ENCODE measurements at regions not wholly inside any gene's neighbourhood (a gene's known extent, or its start where the extent isn't known, plus 50 kb on each side); places are given as distances from the start of the nearest gene placed in this dataset.

- DNase-seq: no peak
Measured at GRCh38 chr19:32012206-32012605, 333.2 kb upstream of the ZNF507 start.

GRCh38 chr19:32012886-32013631, 332.4 kb upstream of the ZNF507 start:
- DNase-seq: no peak

DNA sequence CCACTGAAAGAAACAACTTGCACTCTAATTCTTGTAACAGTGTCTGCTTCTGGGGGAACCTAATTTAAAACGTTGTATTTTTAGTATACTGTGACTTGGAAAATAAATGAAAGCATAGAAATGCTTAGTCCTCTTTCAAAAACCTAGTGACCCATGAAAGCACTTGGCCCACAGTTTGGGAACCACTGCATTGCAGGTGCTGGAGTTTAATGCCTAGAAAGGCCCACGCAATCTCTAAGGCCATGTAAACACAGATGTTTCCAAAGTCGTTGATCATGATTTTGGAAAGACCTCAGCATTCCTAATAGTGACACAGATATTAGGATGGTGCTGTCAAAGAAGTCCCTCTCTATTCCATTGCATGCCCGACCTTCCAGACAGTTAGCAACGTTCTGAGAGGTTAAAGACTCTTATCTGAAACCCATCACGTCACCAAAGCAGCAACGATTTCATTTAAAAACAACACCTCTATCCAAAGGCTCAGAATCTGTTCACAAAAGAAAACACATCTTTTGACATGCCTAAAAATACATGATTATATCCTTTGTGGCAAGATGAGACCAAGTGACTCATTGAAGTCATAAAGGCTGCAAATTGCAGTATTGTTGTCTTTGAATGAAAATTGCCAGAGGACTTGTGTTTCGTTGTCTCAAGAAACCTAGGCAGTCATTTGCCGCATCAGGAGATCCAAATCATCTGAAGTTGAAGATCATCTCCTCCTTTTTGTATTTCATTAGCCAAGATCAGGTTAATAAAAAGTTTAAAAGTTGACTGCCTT, 328.0 kb upstream of the ZNF507 start:
- DNase-seq: no peak

GRCh38 chr19:32018014-32018413, 327.4 kb upstream of the ZNF507 start:
- no peak for DNase-seq

DNA sequence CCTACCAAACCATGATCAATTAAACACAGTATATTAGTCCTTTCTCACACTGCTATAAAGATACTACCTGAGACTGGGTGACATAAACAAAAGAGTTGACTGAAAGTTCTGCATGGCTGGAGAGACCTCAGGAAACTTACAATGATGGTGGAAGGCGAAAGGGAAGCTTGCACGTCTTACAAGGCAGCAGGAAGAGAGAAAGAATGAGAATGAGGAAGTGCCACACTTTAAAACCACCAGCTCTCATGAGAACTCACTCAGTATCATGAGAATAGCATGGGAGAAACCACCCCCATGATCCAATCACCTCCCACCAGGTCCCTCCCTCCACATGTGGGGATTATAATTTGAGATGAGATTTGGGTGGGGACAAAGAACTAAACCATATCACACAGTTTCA, 324.9 kb upstream of the ZNF507 start:
- no peak for DNase-seq

DNA sequence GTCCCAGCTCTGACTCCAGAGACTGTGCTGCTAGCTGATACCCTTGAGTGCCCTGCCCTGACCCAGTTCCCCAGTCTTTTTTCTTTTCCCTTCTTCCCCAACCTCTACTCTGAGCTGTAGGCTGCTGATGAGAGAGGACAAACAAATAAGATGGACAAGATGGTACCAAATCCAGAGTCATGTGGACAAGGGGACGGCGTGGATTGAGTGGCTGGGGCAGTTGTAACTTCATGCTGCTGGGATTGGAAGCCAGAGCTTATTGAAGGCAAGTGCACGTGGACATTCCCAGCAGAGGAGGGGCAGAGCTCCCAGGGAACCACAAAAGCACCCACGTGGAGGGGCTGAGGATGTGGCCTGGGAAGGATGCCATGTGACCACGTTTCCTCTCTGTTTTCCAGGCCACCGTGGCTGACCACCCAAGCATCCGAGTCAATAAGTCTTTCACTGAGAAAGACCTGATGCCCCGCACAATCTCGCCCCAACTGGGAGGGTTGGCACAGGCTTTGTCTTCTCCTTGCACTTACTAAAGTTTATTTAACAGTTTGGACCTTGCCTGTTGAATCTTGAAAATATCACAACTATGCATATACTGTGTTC, 323.3 kb upstream of the ZNF507 start:
- DNase-seq: no peak

- no peak for DNase-seq
Measured at GRCh38 chr19:32022731-32023563, 322.5 kb upstream of the ZNF507 start.

- no peak for DNase-seq
Measured at GRCh38 chr19:32023564-32023832, 321.9 kb upstream of the ZNF507 start.

DNA sequence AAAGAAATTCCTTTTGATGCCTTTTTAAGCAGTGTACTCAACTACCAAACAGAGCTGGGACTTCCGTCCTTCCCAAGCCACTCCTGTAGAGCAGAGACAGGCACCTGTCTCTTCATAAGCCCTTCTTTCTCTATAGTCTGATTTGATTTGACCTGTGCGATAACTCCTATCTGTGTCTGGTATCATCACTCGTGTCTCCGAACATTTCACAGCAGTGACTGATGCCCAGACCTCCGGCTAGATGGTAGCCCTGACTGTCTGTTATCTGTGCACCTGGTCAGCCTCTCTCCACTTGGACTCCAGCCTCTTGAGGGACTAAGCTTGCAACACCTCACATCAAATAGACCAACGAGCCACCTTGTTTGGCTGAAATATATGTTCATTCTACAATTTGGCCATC, 316.2 kb upstream of the ZNF507 start:
- DNase-seq: no peak

GRCh38 chr19:32032561-32032960, 312.8 kb upstream of the ZNF507 start:
- no peak for DNase-seq

DNA sequence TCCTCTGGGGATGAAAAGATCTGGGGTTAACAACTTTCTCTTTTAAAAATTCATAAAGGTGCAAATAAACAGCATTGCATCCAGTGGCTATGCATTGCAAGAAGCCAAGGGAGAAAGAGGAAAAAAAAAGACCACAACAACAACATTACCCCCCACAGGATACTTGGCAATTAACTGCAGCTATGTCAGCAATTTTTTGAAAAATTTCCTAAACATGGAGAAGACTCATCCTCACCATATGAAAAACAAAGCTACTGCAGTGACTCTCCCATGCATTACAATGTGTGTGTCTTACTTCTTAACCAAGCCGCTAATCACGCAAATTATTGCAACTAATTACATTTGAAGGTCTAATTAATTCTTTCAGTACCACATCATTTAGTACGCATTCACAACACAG, 309.8 kb upstream of the ZNF507 start:
- no peak for DNase-seq

GRCh38 chr19:32038021-32038920, 307.1 kb upstream of the ZNF507 start:
- no peak for DNase-seq

DNA sequence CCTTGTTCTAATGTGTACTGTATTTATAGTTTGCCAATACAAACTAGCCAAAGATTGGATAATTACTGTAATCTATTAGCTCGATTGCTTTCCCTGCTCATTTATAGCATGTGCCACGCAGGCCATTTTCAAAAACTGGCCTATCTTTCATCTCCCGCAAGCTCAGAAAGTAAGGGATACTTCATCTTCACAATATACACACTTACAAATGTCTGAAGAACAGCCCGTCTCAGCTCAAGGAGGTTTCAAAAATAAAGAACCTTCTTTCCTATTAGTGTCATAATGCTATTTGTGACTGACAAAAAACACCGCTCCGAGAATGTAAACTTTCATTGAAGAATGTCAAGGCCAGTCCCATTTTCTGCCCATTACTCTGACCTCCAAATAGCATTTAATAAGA, 306.4 kb upstream of the ZNF507 start:
- DNase-seq: no peak

DNA sequence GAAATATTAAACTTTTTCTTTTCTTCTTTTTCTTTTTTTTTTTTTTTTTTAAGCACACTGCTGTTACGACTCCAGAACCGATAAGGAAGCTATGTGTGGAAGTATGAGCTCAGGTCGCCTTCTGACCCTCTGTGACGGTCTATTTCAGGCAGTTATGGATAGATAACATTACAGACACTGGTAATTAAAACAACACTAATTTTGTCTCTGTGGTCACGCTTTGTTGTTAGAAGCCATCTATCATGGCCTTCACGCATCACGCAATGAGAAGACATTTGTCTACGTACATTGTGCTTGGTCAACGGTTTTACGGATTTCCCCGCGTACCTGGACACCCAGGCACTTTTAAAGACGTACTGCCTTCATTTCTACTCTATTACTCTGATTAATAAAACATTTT, 306.0 kb upstream of the ZNF507 start:
- DNase-seq: no peak

GRCh38 chr19:32040236-32040635, 305.2 kb upstream of the ZNF507 start:
- DNase-seq: no peak

DNA sequence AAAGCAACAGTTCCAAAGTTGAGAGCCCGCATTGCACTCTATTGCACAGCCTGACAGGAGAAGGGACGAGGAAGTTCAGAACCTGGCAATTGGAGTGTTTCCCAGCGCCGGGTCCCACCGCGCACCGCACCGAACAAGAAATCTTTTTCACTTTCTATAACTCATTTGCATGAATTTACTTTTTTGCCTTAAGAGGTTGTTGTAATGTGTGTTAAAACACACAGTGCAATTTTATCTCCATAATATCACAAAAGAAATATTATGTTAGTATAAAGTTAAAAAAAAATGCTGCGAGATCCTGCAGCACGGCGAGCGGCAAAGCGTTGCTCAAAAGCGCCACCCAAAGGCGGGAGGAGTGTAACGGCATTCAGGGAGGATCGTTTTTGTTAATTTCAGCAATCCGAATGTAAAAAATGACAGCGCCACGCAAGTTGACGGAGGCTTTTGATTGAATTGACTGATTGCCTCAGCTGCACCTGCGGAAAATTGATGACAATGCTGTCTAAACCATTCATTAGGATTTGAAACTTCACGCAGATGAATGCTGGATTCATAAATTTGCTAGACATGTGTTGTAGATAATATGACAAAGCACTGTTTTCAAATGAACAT, 303.6 kb upstream of the ZNF507 start:
- no peak for DNase-seq

GRCh38 chr19:32047788-32048187, 297.6 kb upstream of the ZNF507 start:
- no peak for DNase-seq

DNA sequence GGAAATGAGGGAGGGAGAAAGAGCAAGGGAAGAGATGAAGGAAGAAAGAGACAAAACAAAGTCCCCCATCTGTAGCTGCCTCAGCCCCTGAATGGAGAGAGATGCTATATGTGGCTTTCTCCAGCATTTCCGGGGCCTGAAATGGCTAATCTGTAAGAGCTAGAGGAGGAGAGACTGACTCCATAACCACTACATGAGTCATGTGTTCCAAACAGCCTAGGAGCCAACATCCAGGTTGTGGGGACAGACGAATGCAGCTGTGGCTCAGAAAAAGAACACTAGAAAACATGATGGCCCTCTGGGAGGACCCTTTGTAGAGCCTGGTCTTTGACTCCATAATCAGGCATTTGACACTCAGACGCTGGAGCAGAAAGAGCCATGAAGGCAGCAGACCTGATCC, 292.0 kb upstream of the ZNF507 start:
- no peak for DNase-seq

DNA sequence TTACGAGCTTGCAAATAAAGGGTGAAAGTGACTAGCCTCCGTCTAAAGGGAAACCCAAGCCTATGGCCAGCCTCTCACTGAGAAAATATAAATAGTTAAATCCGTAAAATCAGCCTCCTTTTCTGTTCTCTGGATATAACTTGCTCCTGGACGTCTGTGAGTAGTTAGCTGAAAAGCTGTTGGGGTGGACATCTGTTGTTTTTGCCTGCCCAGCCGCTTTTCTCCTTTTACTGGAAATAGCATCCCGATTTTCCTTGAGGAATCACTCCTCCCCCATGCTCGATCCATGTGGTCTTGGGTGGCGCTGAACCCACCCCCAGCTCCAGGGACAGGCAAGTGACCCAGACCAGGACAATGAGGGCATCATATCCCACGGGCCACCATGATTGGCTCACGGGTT, 291.5 kb upstream of the ZNF507 start:
- DNase-seq: no peak

GRCh38 chr19:32058131-32058530, 287.3 kb upstream of the ZNF507 start:
- no peak for DNase-seq

GRCh38 chr19:32061315-32061714, 284.1 kb upstream of the ZNF507 start:
- no peak for DNase-seq

GRCh38 chr19:32063601-32064000, 281.8 kb upstream of the ZNF507 start:
- no peak for DNase-seq

Data from activated gamma-delta T cell (primary cell).